ENCODE measurements at regions not wholly inside any gene's neighbourhood (a gene's known extent, or its start where the extent isn't known, plus 50 kb on each side); places are given as distances from the start of the nearest gene placed in this dataset.

DNA sequence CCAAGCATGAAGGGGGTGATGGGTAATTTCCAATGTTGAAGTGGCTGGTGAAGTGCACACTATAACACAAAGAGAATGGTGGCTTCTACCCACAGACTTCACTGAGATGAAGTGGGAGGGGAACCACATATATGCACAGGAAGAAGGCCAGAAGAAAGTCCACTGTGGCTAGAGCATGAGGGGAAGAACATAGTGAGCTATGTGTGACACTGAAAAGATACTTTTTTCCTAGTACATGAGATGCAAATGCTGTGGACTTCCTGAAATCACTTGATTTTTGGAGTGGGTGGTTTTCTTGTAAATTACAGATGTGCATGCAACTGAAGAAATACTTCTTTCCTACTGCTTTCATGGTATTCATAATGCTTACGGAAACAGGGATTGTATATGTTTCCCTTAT, 115.6 kb upstream of the PHYHIPL start (continued):
- TF ChIP-seq CBFB (IDR thresholded peaks at IDR 0.05; ENCODE audit: low read depth) (peak; percentile 46; the same call in 1 of the 2 replicates), PAX8 (IDR thresholded peaks at IDR 0.05) (0 out of 2 replicates have a peak, but pooled peaks have one; percentile 49), ZNF687 (IDR thresholded peaks at IDR 0.05) (peak; percentile 92), FOS (IDR thresholded peaks at IDR 0.05; ENCODE audit: borderline replicate concordance, extremely low read depth, insufficient read length) (no peak), ZBTB11 (CRISPR knock-in tag; IDR thresholded peaks at IDR 0.05) (no peak), MTA3 (IDR thresholded peaks at IDR 0.05; ENCODE audit: borderline replicate concordance, low read length) (peak; percentile 55; the same call in 1 of the 2 replicates), SREBF1 (IDR thresholded peaks at IDR 0.05; ENCODE audit: low read length) (no peak), DPF2 (IDR thresholded peaks at IDR 0.05) (peak; percentile 68; the same call in 1 of the 2 replicates), TCF12 (IDR thresholded peaks at IDR 0.05; ENCODE audit: low read depth, low read length) (no peak), E2F4 (IDR thresholded peaks at IDR 0.05; ENCODE audit: low read depth, low read length) (no peak), ASH2L (IDR thresholded peaks at IDR 0.05; ENCODE audit: borderline replicate concordance, low read depth) (no peak)
- TF ChIP-seq, protein P1, sequence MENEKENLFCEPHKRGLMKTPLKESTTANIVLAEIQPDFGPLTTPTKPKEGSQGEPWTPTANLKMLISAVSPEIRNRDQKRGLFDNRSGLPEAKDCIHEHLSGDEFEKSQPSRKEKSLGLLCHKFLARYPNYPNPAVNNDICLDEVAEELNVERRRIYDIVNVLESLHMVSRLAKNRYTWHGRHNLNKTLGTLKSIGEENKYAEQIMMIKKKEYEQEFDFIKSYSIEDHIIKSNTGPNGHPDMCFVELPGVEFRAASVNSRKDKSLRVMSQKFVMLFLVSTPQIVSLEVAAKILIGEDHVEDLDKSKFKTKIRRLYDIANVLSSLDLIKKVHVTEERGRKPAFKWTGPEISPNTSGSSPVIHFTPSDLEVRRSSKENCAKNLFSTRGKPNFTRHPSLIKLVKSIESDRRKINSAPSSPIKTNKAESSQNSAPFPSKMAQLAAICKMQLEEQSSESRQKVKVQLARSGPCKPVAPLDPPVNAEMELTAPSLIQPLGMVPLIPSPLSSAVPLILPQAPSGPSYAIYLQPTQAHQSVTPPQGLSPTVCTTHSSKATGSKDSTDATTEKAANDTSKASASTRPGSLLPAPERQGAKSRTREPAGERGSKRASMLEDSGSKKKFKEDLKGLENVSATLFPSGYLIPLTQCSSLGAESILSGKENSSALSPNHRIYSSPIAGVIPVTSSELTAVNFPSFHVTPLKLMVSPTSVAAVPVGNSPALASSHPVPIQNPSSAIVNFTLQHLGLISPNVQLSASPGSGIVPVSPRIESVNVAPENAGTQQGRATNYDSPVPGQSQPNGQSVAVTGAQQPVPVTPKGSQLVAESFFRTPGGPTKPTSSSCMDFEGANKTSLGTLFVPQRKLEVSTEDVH (IDR thresholded peaks at IDR 0.05; ENCODE audit: low read depth, partially characterized antibody): no peak
- TF ChIP-seq, protein P2, sequence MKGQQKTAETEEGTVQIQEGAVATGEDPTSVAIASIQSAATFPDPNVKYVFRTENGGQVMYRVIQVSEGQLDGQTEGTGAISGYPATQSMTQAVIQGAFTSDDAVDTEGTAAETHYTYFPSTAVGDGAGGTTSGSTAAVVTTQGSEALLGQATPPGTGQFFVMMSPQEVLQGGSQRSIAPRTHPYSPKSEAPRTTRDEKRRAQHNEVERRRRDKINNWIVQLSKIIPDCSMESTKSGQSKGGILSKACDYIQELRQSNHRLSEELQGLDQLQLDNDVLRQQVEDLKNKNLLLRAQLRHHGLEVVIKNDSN (IDR thresholded peaks at IDR 0.05; ENCODE audit: borderline replicate concordance, extremely low read length, insufficient read depth, low read depth, low read length): no peak
- TF ChIP-seq, protein P3, sequence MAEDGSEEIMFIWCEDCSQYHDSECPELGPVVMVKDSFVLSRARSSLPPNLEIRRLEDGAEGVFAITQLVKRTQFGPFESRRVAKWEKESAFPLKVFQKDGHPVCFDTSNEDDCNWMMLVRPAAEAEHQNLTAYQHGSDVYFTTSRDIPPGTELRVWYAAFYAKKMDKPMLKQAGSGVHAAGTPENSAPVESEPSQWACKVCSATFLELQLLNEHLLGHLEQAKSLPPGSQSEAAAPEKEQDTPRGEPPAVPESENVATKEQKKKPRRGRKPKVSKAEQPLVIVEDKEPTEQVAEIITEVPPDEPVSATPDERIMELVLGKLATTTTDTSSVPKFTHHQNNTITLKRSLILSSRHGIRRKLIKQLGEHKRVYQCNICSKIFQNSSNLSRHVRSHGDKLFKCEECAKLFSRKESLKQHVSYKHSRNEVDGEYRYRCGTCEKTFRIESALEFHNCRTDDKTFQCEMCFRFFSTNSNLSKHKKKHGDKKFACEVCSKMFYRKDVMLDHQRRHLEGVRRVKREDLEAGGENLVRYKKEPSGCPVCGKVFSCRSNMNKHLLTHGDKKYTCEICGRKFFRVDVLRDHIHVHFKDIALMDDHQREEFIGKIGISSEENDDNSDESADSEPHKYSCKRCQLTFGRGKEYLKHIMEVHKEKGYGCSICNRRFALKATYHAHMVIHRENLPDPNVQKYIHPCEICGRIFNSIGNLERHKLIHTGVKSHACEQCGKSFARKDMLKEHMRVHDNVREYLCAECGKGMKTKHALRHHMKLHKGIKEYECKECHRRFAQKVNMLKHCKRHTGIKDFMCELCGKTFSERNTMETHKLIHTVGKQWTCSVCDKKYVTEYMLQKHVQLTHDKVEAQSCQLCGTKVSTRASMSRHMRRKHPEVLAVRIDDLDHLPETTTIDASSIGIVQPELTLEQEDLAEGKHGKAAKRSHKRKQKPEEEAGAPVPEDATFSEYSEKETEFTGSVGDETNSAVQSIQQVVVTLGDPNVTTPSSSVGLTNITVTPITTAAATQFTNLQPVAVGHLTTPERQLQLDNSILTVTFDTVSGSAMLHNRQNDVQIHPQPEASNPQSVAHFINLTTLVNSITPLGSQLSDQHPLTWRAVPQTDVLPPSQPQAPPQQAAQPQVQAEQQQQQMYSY (CRISPR knock-in tag; IDR thresholded peaks at IDR 0.05): no peak

Data from GM12878 (cell line).